H9 (cell line): ENCODE measurements at regions not wholly inside any gene's neighbourhood (a gene's known extent, or its start where the extent isn't known, plus 50 kb on each side); places are given as distances from the start of the nearest gene placed in this dataset.

ENCODE experiments used
- DNase-seq: peaks from one replicate; pipeline ENCODE4 v3.0.0-alpha.2; 2017
- H2AFZ ChIP-seq: one replicate; pipeline ENCODE4 v1.6.1; 2013; ENCODE audit warnings: mild to moderate bottlenecking, low read length, control low read depth, moderate library complexity
- H2AK5ac ChIP-seq: 2 replicates; pipeline ENCODE4 v1.6.1; 2013; ENCODE audit warnings: low read length, control low read depth, mixed read lengths; ENCODE audit not compliant: insufficient read length
- H2BK120ac ChIP-seq: one replicate; pipeline ENCODE4 v1.6.1; 2013; ENCODE audit warnings: low read depth, mild to moderate bottlenecking, low read length, control low read depth, inconsistent platforms; ENCODE audit not compliant: poor library complexity, severe bottlenecking
- H2BK12ac ChIP-seq: 2 replicates; pipeline ENCODE4 v1.6.1; 2013; ENCODE audit warnings: low read length, control low read depth, mixed read lengths, low read depth; ENCODE audit not compliant: insufficient read length
- H2BK15ac ChIP-seq: 2 replicates; pipeline ENCODE4 v1.6.1; 2013; ENCODE audit warnings: low read depth, low read length, control low read depth
- H2BK20ac ChIP-seq: one replicate; pipeline ENCODE4 v1.6.1; 2013; ENCODE audit warnings: low read depth, mild to moderate bottlenecking, low read length, control low read depth, inconsistent platforms; ENCODE audit not compliant: poor library complexity, severe bottlenecking
- H2BK5ac ChIP-seq: 2 replicates; pipeline ENCODE4 v1.6.1; 2013; ENCODE audit warnings: low read length, control low read depth, mixed read lengths; ENCODE audit not compliant: insufficient read length
- H3K14ac ChIP-seq: 2 replicates; pipeline ENCODE4 v1.6.1; 2013; ENCODE audit warnings: low read length, control low read depth; ENCODE audit not compliant: insufficient read depth
- H3K18ac ChIP-seq: 2 replicates; pipeline ENCODE4 v1.6.1; 2013; ENCODE audit warnings: low read depth, mild to moderate bottlenecking, mixed read lengths, low read length, control low read depth; ENCODE audit not compliant: insufficient read length
- H3K23ac ChIP-seq: 2 replicates; pipeline ENCODE4 v1.6.1; 2013; ENCODE audit warnings: low read length, control low read depth, mixed read lengths, low read depth; ENCODE audit not compliant: insufficient read length
- H3K23me2 ChIP-seq: 2 replicates; pipeline ENCODE4 v1.6.1; 2013; ENCODE audit warnings: low read depth, mild to moderate bottlenecking, mixed read lengths, low read length, control low read depth; ENCODE audit not compliant: insufficient read length, poor library complexity, severe bottlenecking
- H3K27ac ChIP-seq: 2 replicates; pipeline ENCODE4 v1.5.1; 2013; ENCODE audit warnings: low read length, control low read depth, mixed read lengths, low read depth; ENCODE audit not compliant: insufficient read length
- H3K27me3 ChIP-seq: 2 replicates; pipeline ENCODE4 v1.6.1; 2013; ENCODE audit warnings: low read length, control low read depth, inconsistent platforms; ENCODE audit not compliant: insufficient read depth
- H3K4ac ChIP-seq: 2 replicates; pipeline ENCODE4 v1.6.1; 2013; ENCODE audit warnings: low read depth, mild to moderate bottlenecking, control low read depth, inconsistent platforms, low read length, moderate library complexity
- H3K4me1 ChIP-seq: 2 replicates; pipeline ENCODE4 v1.6.1; 2013; ENCODE audit warnings: low read length, control low read depth, inconsistent platforms; ENCODE audit not compliant: insufficient read depth
- H3K4me2 ChIP-seq: 2 replicates; pipeline ENCODE4 v1.6.1; 2013; ENCODE audit warnings: low read length, control low read depth, mixed read lengths; ENCODE audit not compliant: insufficient read length, insufficient read depth
- H3K56ac ChIP-seq: 2 replicates; pipeline ENCODE4 v1.6.1; 2013; ENCODE audit warnings: low read depth, mild to moderate bottlenecking, mixed read lengths, low read length, control low read depth; ENCODE audit not compliant: insufficient read length
- H3K79me1 ChIP-seq: 2 replicates; pipeline ENCODE4 v1.6.1; 2013; ENCODE audit warnings: low read depth, mild to moderate bottlenecking, moderate library complexity, low read length, control low read depth, inconsistent platforms; ENCODE audit not compliant: insufficient read depth, poor library complexity, severe bottlenecking
- H3K79me2 ChIP-seq: 2 replicates; pipeline ENCODE4 v1.6.1; 2013; ENCODE audit warnings: low read length, control low read depth, inconsistent platforms; ENCODE audit not compliant: insufficient read depth
- H3K9ac ChIP-seq: 2 replicates; pipeline ENCODE4 v1.6.1; 2013; ENCODE audit warnings: low read length, control low read depth, mixed read lengths; ENCODE audit not compliant: insufficient read length; ENCODE audit errors: extremely low read depth
- H3K9me3 ChIP-seq: one replicate; pipeline ENCODE4 v1.6.1; 2013; ENCODE audit warnings: low read depth, low read length, inconsistent platforms; ENCODE audit not compliant: control insufficient read depth
- H3T11ph ChIP-seq: one replicate; pipeline ENCODE4 v1.6.1; 2013; ENCODE audit warnings: mild to moderate bottlenecking, low read length, control low read depth, inconsistent platforms
- H4K20me1 ChIP-seq: one replicate; pipeline ENCODE4 v1.6.1; 2013; ENCODE audit not compliant: control insufficient read depth, insufficient read length, insufficient read depth
- H4K5ac ChIP-seq: 2 replicates; pipeline ENCODE4 v1.6.1; 2013; ENCODE audit warnings: low read depth, mild to moderate bottlenecking, mixed read lengths, low read length, control low read depth; ENCODE audit not compliant: insufficient read length
- H4K8ac ChIP-seq: replicated peaks from 2 replicates; pipeline ENCODE4 v1.6.1; 2013; ENCODE audit warnings: low read length, control low read depth, mixed read lengths, low read depth; ENCODE audit not compliant: insufficient read length
- H4K91ac ChIP-seq: 2 replicates; pipeline ENCODE4 v1.6.1; 2013; ENCODE audit warnings: low read depth, mild to moderate bottlenecking, moderate library complexity, mixed read lengths, low read length, control low read depth; ENCODE audit not compliant: insufficient read length
- H3K27ac Mint-ChIP-seq, 3 experiments: 2 replicates in 2 of 3; 3 replicates in 1 of 3; pipeline ENCODE4 v1.8.0; 2020 to 2021; ENCODE audit warnings: mixed read lengths in 3 of 3, mild to moderate bottlenecking in 1 of 3, moderate library complexity in 1 of 3
- H3K27me3 Mint-ChIP-seq: 2 replicates; pipeline ENCODE4 v1.8.0; 2021; ENCODE audit warnings: low read depth, mild to moderate bottlenecking, moderate library complexity, mixed read lengths
- H3K36me3 Mint-ChIP-seq, 3 experiments: 2 replicates in 2 of 3; 3 replicates in 1 of 3; pipeline ENCODE4 v1.8.0; 2020 to 2021; ENCODE audit warnings: low read depth in 3 of 3, mixed read lengths in 3 of 3; ENCODE audit not compliant: insufficient read depth in 1 of 3
- H3K4me1 Mint-ChIP-seq, 2 experiments: 2 replicates each; pipeline ENCODE4 v1.8.0; 2020; ENCODE audit warnings: mixed read lengths in 2 of 2
- H3K4me3 Mint-ChIP-seq, 2 experiments: 2 replicates in 1 of 2; 3 replicates in 1 of 2; pipeline ENCODE4 v1.8.0; 2020 to 2021; ENCODE audit warnings: mild to moderate bottlenecking in 2 of 2, mixed read lengths in 2 of 2, moderate library complexity in 1 of 2
- H3K9me3 Mint-ChIP-seq, 2 experiments: 2 replicates in 1 of 2; 3 replicates in 1 of 2; pipeline ENCODE4 v1.8.0; 2020; ENCODE audit warnings: mild to moderate bottlenecking in 2 of 2, mixed read lengths in 2 of 2, moderate library complexity in 1 of 2
- WGBS: extraction: QIAGEN DNeasy Blood & Tissue Kit; methylation state at CpG from one replicate; pipeline ENCODE4 v1.1.7; 2013; ENCODE audit warnings: missing lambda C conversion rate, low lambda C conversion rate, mixed read lengths; ENCODE audit not compliant: insufficient read length; ENCODE audit errors: extremely low coverage; 5-methylcytosine and 5-hydroxymethylcytosine counted together
- TF ChIP-seq, protein P1 (sequence below): fragments of 200-600 bp; sonication (generic); conservative IDR thresholded peaks from 3 replicates; pipeline ENCODE4 v1.8.0; 2021; ENCODE audit warnings: antibody characterized with exemption, mild to moderate bottlenecking

DNA sequence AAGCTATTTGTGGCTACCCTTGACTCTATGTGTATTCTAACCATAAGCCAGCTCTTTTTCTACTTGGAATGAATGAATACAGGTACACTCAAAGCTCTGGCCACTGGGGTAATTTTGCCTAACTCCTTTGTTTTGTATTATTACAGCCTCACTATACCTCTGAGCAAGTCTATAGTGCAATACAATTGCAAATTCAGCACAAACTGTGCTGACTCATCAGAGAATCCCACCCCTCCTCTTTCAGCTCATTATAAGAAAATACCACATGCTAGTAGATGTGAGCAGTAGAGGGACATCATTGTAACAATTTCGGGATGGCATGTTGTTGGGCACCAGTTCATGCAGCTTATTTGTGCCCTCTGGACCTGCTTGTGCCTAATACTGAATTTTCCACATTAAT lies 1382.2 kb downstream of the SLITRK5 start:
- Histone ChIP-seq H3K79me1 (no peaks in the 10 kb centered on the region), H3K4me1 (no peaks in the 10 kb centered on the region), H3T11ph (no peak overlapping the region), H3K79me2 (no peaks in the 10 kb centered on the region), H3K18ac (no peak overlapping the region), H3K27ac (no peak overlapping the region), H2AFZ (no peak overlapping the region), H2AK5ac (no peak overlapping the region), H3K27me3 (no peaks in the 10 kb centered on the region), H3K14ac (no peak overlapping the region), H4K8ac (no peak overlapping the region), H3K4me2 (no peak overlapping the region), H4K5ac (no peak overlapping the region), H3K23me2 (no peaks in the 10 kb centered on the region), H3K56ac (no peak overlapping the region), H3K23ac (no peak overlapping the region), H3K9ac (no peak overlapping the region), H2BK20ac (no peak overlapping the region), H2BK120ac (no peak overlapping the region), H2BK12ac (no peak overlapping the region), H3K9me3 (no peaks in the 10 kb centered on the region), H2BK5ac (no peak overlapping the region), H4K91ac (no peak overlapping the region), H2BK15ac (no peak overlapping the region), H3K4ac (no peak overlapping the region), H4K20me1 (no peaks in the 10 kb centered on the region)
- no peak overlapping the region for H3K4me3 Mint-ChIP-seq
- no peak overlapping the region for H3K27ac Mint-ChIP-seq
- H3K27me3 Mint-ChIP-seq = no peaks in the 10 kb centered on the region
- peaks cover 0 to 3% of the 10 kb centered on the region in 2 experiments; a peak in 2 of 5 replicates for H3K9me3 Mint-ChIP-seq
- H3K36me3 Mint-ChIP-seq = peaks cover 0 to 3% (median 0%) of the 10 kb centered on the region in 3 experiments; a peak in 2 of 7 replicates
- TF ChIP-seq, protein P1, sequence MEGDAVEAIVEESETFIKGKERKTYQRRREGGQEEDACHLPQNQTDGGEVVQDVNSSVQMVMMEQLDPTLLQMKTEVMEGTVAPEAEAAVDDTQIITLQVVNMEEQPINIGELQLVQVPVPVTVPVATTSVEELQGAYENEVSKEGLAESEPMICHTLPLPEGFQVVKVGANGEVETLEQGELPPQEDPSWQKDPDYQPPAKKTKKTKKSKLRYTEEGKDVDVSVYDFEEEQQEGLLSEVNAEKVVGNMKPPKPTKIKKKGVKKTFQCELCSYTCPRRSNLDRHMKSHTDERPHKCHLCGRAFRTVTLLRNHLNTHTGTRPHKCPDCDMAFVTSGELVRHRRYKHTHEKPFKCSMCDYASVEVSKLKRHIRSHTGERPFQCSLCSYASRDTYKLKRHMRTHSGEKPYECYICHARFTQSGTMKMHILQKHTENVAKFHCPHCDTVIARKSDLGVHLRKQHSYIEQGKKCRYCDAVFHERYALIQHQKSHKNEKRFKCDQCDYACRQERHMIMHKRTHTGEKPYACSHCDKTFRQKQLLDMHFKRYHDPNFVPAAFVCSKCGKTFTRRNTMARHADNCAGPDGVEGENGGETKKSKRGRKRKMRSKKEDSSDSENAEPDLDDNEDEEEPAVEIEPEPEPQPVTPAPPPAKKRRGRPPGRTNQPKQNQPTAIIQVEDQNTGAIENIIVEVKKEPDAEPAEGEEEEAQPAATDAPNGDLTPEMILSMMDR = no peak
- WGBS = no CpG with 5 or more reads among the region's 1 CpG
- no peak for DNase-seq
- H3K4me1 Mint-ChIP-seq = no peaks in the 10 kb centered on the region
